T-cell (primary cell): ENCODE measurements at regions not wholly inside any gene's neighbourhood (a gene's known extent, or its start where the extent isn't known, plus 50 kb on each side); places are given as distances from the start of the nearest gene placed in this dataset.

Experiments
- ATAC-seq, 4 experiments: fragments of 200-7000 bp in 3 of 4; fragments of 150-1000 bp in 1 of 4; cut with Tn5 transposase; replicated peaks in 1 of 4; 1 replicate in 3 of 4; 2 replicates in 1 of 4; pipeline ENCODE4 v1.10.0; 2021; ENCODE audit warnings: moderate library complexity in 3 of 4, mild to moderate bottlenecking in 2 of 4, moderate number of reproducible peaks in 1 of 4
- CTCF ChIA-PET, 2 donors: fragments of 300-600 bp; sonication (Branson Sonifier 250); formaldehyde crosslinking; loops; one replicate each; lab custom pipeline; 2022; ENCODE audit warnings: antibody characterized with exemption in 2 of 2; lab: Charles Lee
- POLR2A ChIA-PET, 2 donors: fragments of 300-600 bp; sonication (Branson Sonifier 250); formaldehyde crosslinking; loops; one replicate each; lab custom pipeline; 2022; ENCODE audit warnings: antibody characterized with exemption in 2 of 2; lab: Charles Lee
- DNase-seq, 35 experiments: peaks; one replicate each; pipeline versions ENCODE4 v3.0.0 to v3.0.0-alpha.2; 2013 to 2023
- H3K27ac ChIP-seq: one replicate; pipeline ENCODE4 v1.5.1; 2013; ENCODE audit warnings: low read length
- H3K27me3 ChIP-seq, 2 experiments: replicated peaks in 1 of 2; 1 replicate in 1 of 2; 2 replicates in 1 of 2; pipeline versions ENCODE4 v1.6.1 to v1.7.0; 2013; ENCODE audit warnings: low read length in 1 of 2, mixed read lengths in 1 of 2; ENCODE audit not compliant: control insufficient read depth in 2 of 2, insufficient read depth in 2 of 2; ENCODE audit errors: extremely low read depth in 1 of 2
- H3K36me3 ChIP-seq, 2 donors: 1 replicate in 1 of 2; 2 replicates in 1 of 2; pipeline versions ENCODE4 v1.6.1 to v1.7.0; 2013; ENCODE audit warnings: low read length in 1 of 2; ENCODE audit not compliant: control insufficient read depth in 2 of 2, insufficient read depth in 1 of 2; ENCODE audit errors: extremely low read depth in 1 of 2
- H3K4me1 ChIP-seq, 2 experiments: 1 replicate in 1 of 2; 2 replicates in 1 of 2; pipeline versions ENCODE4 v1.6.1 to v1.7.0; 2013; ENCODE audit warnings: low read length in 2 of 2, mixed read lengths in 1 of 2; ENCODE audit not compliant: insufficient read depth in 2 of 2, control insufficient read depth in 1 of 2; ENCODE audit errors: extremely low read depth in 1 of 2
- H3K4me3 ChIP-seq, 2 donors: 1 replicate in 1 of 2; 2 replicates in 1 of 2; pipeline versions ENCODE4 v1.5.1 to v1.7.0; 2013; ENCODE audit warnings: mild to moderate bottlenecking in 2 of 2, low read length in 1 of 2, moderate library complexity in 1 of 2; ENCODE audit not compliant: control insufficient read depth in 1 of 2; ENCODE audit errors: extremely low read depth in 1 of 2
- H3K9me3 ChIP-seq: 2 replicates; pipeline ENCODE4 v1.7.0; 2013
- H3K27ac Mint-ChIP-seq, 2 donors: one replicate each; pipeline ENCODE4 v1.8.0; 2020 to 2021; ENCODE audit warnings: mild to moderate bottlenecking in 2 of 2, mixed read lengths in 2 of 2
- H3K27me3 Mint-ChIP-seq, 2 donors: one replicate each; pipeline ENCODE4 v1.8.0; 2021 to 2022; ENCODE audit warnings: mixed read lengths in 2 of 2
- H3K36me3 Mint-ChIP-seq: one replicate; pipeline ENCODE4 v1.8.0; 2021; ENCODE audit warnings: mixed read lengths
- H3K4me1 Mint-ChIP-seq, 3 donors: one replicate each; pipeline ENCODE4 v1.8.0; 2020 to 2022; ENCODE audit warnings: mixed read lengths in 3 of 3, mild to moderate bottlenecking in 1 of 3
- H3K4me3 Mint-ChIP-seq, 3 donors: one replicate each; pipeline ENCODE4 v1.8.0; 2020 to 2022; ENCODE audit warnings: mild to moderate bottlenecking in 3 of 3, mixed read lengths in 3 of 3, moderate library complexity in 3 of 3
- H3K9me3 Mint-ChIP-seq, 3 donors: one replicate each; pipeline ENCODE4 v1.8.0; 2020 to 2022; ENCODE audit warnings: mixed read lengths in 3 of 3
- WGBS: methylation state at CpG from one replicate; pipeline ENCODE4 v1.1.5; 2013; ENCODE audit warnings: missing lambda C conversion rate; ENCODE audit not compliant: insufficient coverage; 5-methylcytosine and 5-hydroxymethylcytosine counted together

GRCh38 chr6:169940481-169941271, 189.3 kb downstream of the ERMARD start:
- H3K27ac ChIP-seq = no peak overlapping the region
- H3K4me3 Mint-ChIP-seq = no peak overlapping the region
- H3K27me3 Mint-ChIP-seq = peaks cover 20 to 37% of the 10 kb centered on the region in 2 donors
- H3K4me1 ChIP-seq = no peaks in the 10 kb centered on the region
- POLR2A ChIA-PET = interaction anchor here in 1 of 2 donors (0.7 kb wide), 1 partner anchor 350 kb away, joined by 10 read pairs; no protein-coding TSS in a partner anchor
- DNase-seq (no peak), ATAC-seq (no peak)
- H3K36me3 ChIP-seq = no peaks in the 10 kb centered on the region
- no peaks in the 10 kb centered on the region for H3K4me1 Mint-ChIP-seq
- 88% methylated on average over 24 of the region's 26 CpGs for WGBS
- peaks cover 6 to 13% (median 7%) of the 10 kb centered on the region in 3 donors for H3K9me3 Mint-ChIP-seq
- H3K36me3 Mint-ChIP-seq = no peaks in the 10 kb centered on the region
- H3K9me3 ChIP-seq = no peaks in the 10 kb centered on the region
- H3K27ac Mint-ChIP-seq = no peak overlapping the region
- H3K27me3 ChIP-seq = peaks cover 0 to 45% of the 10 kb centered on the region in 2 experiments
- no peak overlapping the region for H3K4me3 ChIP-seq
- CTCF ChIA-PET = interaction anchor here in 1 of 2 donors (0.6 kb wide), 1 partner anchor 589 kb away, joined by 11 read pairs; no protein-coding TSS in a partner anchor

DNA sequence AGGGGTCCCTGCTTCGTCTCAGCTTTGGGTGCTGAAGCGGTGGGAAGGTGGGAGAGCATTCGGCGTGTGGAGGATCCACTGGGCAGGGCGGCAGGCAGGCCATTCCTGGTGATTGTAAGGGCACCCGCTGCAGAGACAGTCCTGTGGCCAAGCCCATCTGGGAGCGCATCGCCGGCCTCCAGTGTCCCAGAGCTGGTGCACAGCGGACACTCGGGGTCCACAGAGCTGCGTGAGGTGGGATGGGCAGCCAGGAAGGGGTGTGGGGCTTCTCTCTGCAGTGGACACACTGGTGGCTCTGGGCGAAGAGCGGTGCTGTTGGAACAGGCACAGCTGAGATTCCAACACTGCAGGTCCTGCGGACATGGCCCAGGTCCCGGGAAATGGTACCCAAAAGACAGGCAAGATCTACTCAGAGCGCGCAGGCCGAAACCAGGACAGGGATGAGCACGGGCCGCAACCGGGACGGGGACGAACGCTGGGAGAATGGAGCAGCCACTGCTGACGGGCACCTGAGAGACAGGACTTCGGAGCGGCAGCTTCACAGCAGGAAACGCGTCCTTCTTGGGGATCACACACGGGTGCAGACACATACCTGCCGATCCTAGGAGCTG, 188.2 kb downstream of the ERMARD start:
- Histone ChIP-seq H3K27ac (no peak overlapping the region), H3K4me3 (no peak overlapping the region), H3K36me3 (no peaks in the 10 kb centered on the region), H3K4me1 (no peaks in the 10 kb centered on the region), H3K27me3 (peaks cover 0 to 48% of the 10 kb centered on the region in 2 experiments), H3K9me3 (no peaks in the 10 kb centered on the region)
- ATAC-seq (no peak), DNase-seq (no peak)
- no peaks in the 10 kb centered on the region for H3K4me1 Mint-ChIP-seq
- no peak overlapping the region for H3K4me3 Mint-ChIP-seq
- H3K9me3 Mint-ChIP-seq = peaks cover 6 to 13% (median 7%) of the 10 kb centered on the region in 3 donors
- H3K27me3 Mint-ChIP-seq = peaks cover 18 to 28% of the 10 kb centered on the region in 2 donors
- H3K36me3 Mint-ChIP-seq = no peaks in the 10 kb centered on the region
- no peak overlapping the region for H3K27ac Mint-ChIP-seq
- ChIA-PET CTCF (interaction anchor here in 1 of 2 donors (0.6 kb wide), 1 partner anchor 591 kb away, joined by 3 read pairs; no protein-coding TSS in a partner anchor), POLR2A (no interaction called here)
- 90% methylated on average over 32 of the region's 32 CpGs for WGBS

DNA sequence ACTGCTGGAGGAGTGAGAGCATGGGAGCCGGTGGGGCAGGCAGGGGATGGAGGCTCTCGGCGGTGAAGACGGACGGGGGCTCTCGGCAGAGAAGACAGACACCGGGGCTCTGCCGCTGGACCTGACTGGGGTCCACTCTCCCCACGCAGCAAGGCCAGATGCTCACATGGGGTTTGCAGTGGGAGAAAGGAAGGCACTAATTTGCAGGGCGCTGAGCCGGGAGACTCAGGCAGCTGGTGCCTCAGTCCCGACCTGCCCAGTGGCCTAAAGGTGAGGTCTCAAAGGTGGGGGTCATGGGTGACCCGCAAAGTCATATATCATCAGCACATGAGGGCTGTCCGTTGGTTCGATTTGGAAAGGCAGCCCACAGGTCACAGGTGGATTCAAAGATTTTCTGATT, 187.3 kb downstream of the ERMARD start:
- no peaks in the 10 kb centered on the region for H3K4me1 ChIP-seq
- no peak overlapping the region for H3K27ac Mint-ChIP-seq
- CTCF ChIA-PET = interaction anchor here in 1 of 2 donors (0.6 kb wide), 1 partner anchor 592 kb away, joined by 3 read pairs; no protein-coding TSS in a partner anchor
- no peak for DNase-seq
- H3K4me3 Mint-ChIP-seq = no peak overlapping the region
- H3K27me3 Mint-ChIP-seq = peaks cover 18 to 21% of the 10 kb centered on the region in 2 donors
- H3K4me1 Mint-ChIP-seq = no peaks in the 10 kb centered on the region
- no peaks in the 10 kb centered on the region for H3K36me3 ChIP-seq
- H3K9me3 ChIP-seq = no peaks in the 10 kb centered on the region
- H3K27ac ChIP-seq = no peak overlapping the region
- WGBS = 94% methylated on average over 14 of the region's 15 CpGs
- H3K27me3 ChIP-seq = peaks cover 0 to 52% of the 10 kb centered on the region in 2 experiments
- H3K4me3 ChIP-seq = no peak overlapping the region
- ATAC-seq = no peak
- POLR2A ChIA-PET = no interaction called here
- H3K36me3 Mint-ChIP-seq = no peaks in the 10 kb centered on the region
- H3K9me3 Mint-ChIP-seq = peaks cover 0 to 6% (median under 1%) of the 10 kb centered on the region in 3 donors

- no peak overlapping the region for H3K27ac Mint-ChIP-seq
- Histone ChIP-seq H3K4me1 (no peaks in the 10 kb centered on the region), H3K9me3 (no peaks in the 10 kb centered on the region), H3K27ac (no peak overlapping the region), H3K4me3 (no peak overlapping the region), H3K36me3 (no peaks in the 10 kb centered on the region), H3K27me3 (peaks cover 0 to 49% of the 10 kb centered on the region in 2 experiments)
- ChIA-PET CTCF (no interaction called here), POLR2A (no interaction called here)
- H3K27me3 Mint-ChIP-seq = peaks cover 18 to 20% of the 10 kb centered on the region in 2 donors
- WGBS = 87% methylated on average over 9 of the region's 14 CpGs
- peaks cover 0 to 3% (median 0%) of the 10 kb centered on the region in 3 donors for H3K9me3 Mint-ChIP-seq
- H3K36me3 Mint-ChIP-seq = no peaks in the 10 kb centered on the region
- H3K4me3 Mint-ChIP-seq = no peak overlapping the region
- no peak for ATAC-seq
- H3K4me1 Mint-ChIP-seq = no peaks in the 10 kb centered on the region
- DNase-seq = no peak
Observed at GRCh38 chr6:169938262-169938701, 186.9 kb downstream of the ERMARD start.

GRCh38 chr6:169937389-169938261, 186.2 kb downstream of the ERMARD start:
- Mint-ChIP-seq H3K27ac (no peak overlapping the region), H3K27me3 (peaks cover 18 to 20% of the 10 kb centered on the region in 2 donors), H3K4me3 (no peak overlapping the region), H3K9me3 (no peaks in the 10 kb centered on the region), H3K4me1 (no peaks in the 10 kb centered on the region), H3K36me3 (no peaks in the 10 kb centered on the region)
- no peaks in the 10 kb centered on the region for H3K36me3 ChIP-seq
- H3K27me3 ChIP-seq = peaks cover 0 to 50% of the 10 kb centered on the region in 2 experiments
- no peak overlapping the region for H3K4me3 ChIP-seq
- no peak overlapping the region for H3K27ac ChIP-seq
- ChIA-PET POLR2A (no interaction called here), CTCF (no interaction called here)
- WGBS = 88% methylated on average over 23 of the region's 23 CpGs
- DNase-seq (no peak), ATAC-seq (no peak)
- no peaks in the 10 kb centered on the region for H3K9me3 ChIP-seq
- no peaks in the 10 kb centered on the region for H3K4me1 ChIP-seq
